C4-2B (cell line): ENCODE measurements at regions not wholly inside any gene's neighbourhood (a gene's known extent, or its start where the extent isn't known, plus 50 kb on each side); places are given as distances from the start of the nearest gene placed in this dataset.

ENCODE experiments used
- CTCF ChIP-seq: fragments of 450-650 bp; conservative IDR thresholded peaks from 2 replicates; pipeline ENCODE4 v1.5.1; 2017; ENCODE audit warnings: mild to moderate bottlenecking
- ZFX ChIP-seq: fragments of 450-650 bp; IDR thresholded peaks from 2 replicates; pipeline ENCODE4 v1.6.1; 2017

DNA sequence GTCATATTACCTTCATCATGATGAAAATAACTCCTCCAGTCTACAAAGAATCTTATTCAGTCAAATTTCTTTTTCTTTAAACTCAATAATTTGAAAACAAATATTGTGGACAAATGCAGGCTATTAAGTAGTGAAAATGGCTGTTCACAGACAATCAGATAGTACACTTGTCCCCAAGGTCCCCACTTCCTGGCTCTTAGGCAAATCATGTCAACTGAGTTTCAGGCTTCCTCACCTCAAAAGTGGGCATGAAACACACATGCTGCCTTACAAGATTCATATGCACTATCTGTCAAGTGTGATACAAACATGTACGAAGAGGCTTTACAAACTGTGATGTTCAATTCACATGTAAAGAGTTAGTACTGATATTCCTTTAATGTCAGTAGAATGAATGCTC, 385.2 kb upstream of the SEMA6A start:
- TF ChIP-seq CTCF = no peak
- TF ChIP-seq ZFX = no peak
